GM21825 (cell line): ENCODE measurements at regions not wholly inside any gene's neighbourhood (a gene's known extent, or its start where the extent isn't known, plus 50 kb on each side); places are given as distances from the start of the nearest gene placed in this dataset.

Source experiments
- ATAC-seq: cut with Tn5 transposase; IDR thresholded peaks from one replicate; pipeline ENCODE4 v1.9.1; 2021; ENCODE audit warnings: mild to moderate bottlenecking, moderate library complexity; ENCODE audit not compliant: unreplicated experiment

DNA sequence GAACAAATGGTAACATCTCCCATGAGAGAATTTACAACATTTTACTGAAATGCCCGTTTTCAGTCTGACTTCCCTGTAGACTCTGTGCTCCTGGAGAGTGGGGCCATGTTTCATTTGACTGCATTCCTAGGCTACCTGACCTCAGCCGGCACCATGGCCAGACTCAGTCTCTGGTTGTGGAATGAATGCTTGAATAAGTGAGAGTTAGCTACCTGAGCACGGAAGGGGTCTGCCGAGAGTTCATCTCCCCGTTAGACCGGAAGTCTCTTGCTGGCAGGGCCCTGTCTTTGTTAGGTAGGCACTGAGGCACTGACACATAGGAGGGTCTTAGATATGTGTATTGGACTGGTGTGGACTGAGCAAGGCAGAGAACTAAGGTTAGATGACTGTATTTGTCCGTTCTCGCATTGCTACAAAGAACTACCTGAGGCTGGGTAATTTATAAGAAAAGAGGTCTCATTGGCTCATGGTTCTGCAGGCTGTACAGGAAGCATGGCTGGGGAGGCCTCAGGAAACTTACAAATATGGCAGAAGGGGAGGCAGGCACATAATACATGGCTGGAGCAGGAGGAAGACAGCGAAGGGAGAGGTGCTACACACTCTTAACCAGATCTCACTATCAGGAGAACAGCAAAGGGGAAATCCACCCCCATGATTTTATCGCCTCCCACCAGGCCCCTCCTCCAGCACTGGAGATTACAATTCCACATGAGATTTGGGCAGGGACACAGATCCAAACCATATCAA, 271.2 kb downstream of the GLI2 start:
- ATAC-seq = no peak

DNA sequence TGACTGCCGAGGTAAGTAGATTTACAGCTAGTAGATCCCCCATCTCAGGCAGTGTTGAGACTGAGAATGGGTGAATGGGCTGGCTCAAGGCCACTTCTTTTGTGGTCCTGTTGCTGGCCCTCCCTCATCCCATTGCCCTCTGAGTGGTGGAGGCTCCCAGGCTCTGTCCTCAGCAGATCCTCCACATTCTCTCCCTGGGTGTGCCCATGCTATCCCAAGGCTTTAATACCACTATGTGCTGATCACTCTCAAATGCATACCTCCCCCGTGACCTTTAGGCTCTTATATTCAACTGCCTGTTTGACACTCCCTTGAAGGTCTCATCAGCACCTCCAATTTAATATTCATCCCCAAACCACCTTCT, 271.8 kb downstream of the GLI2 start:
- ATAC-seq = no peak

DNA sequence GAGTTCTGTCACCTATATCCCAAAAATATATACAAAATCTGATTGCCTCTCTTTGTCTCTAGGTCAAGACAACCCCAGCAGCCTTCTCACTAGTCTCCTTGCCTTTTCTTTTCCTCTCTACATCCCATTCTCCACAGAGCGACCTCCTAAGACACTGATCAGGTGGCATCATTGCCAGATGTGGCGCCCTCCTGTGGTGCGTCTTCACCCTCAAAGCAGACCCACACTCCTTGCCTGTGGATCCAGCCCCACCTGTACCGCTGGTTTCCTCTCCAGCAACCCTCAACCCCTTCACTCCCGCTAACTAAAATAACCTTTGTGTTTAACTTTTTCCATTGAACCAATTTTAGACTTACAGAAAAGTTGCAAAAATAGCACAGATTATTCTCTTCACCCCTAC, 273.3 kb downstream of the GLI2 start:
- no peak for ATAC-seq

DNA sequence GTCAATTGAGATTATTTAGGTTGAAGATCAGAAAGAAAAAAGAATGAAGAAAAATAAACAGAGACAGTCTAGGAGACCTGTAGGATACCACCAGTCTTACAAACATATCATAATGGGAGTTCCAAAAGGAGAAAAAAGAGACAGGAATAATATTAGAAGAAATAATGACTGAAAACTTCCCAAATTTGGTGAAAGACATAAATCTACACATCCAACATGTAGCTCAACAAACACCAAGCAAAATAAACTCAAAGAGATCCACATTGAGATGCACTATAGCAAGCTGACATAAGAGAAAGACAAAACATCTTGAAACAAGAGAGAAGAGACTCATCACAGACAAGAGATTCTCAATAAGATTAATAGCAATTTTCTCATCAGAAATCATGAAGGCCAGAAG, 274.0 kb downstream of the TFCP2L1 start:
- ATAC-seq = no peak

DNA sequence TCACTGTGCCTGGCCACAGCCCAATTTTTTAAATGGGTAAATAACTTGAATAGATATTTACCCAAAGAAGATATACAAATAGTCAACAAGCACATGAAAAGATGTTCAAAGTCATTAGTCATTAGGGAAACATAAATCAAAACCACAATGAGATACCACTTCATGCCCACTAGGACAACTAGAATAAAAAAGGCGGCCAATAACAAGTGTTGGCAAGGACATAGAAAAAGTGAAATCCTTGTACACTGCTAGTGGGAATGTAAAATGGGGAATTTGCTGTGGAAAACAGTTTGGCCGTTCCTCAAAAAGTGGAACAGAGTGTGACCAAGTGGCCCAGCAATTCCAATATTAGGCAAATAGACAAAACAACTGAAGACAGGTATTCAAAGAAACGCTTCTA, 270.1 kb downstream of the TFCP2L1 start:
- no peak for ATAC-seq

DNA sequence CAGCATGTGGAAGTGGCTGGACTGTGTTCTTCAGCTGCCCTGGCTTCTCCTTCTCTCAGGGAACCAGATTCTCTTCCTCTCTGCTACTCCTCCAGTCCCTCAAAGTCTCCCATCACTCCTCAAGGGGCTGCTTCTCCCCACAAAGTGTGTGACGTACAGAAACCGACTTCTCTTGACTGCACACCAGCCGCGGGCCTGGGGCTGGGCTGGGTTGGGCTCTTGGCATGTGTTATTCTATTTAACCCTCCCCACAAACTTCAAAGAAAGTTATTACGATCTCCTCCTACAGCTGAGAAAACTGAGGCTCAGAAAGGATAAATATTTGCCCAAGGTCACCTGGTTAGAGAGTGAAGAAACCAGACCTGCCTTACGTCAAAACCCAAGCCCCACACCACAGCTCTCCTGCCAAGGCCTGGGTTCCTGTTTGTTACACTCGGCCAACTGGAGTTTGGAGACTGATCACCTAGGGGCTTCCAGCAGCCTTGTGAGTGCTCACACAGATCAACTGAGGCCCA, 269.0 kb downstream of the TFCP2L1 start:
- ATAC-seq = no peak

DNA sequence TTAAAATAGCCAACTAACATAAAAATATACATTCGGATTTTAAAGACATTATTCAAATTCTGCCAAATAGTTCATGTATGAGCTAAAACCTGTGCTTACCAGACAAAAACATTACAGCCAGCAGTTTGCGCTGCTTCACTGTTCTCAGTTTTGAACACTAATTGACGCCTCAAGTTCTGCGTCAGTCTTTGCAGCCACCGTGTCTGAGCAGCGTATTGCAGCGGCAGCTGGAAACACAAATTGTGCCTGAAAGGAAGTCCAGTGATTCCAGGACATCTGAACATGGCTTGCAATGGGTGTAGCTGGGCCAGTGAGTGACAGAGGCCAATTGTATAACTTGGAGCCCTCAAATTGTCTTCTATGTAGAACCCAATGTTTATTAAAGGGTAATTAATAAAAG, 267.6 kb downstream of the TFCP2L1 start:
- ATAC-seq = no peak

DNA sequence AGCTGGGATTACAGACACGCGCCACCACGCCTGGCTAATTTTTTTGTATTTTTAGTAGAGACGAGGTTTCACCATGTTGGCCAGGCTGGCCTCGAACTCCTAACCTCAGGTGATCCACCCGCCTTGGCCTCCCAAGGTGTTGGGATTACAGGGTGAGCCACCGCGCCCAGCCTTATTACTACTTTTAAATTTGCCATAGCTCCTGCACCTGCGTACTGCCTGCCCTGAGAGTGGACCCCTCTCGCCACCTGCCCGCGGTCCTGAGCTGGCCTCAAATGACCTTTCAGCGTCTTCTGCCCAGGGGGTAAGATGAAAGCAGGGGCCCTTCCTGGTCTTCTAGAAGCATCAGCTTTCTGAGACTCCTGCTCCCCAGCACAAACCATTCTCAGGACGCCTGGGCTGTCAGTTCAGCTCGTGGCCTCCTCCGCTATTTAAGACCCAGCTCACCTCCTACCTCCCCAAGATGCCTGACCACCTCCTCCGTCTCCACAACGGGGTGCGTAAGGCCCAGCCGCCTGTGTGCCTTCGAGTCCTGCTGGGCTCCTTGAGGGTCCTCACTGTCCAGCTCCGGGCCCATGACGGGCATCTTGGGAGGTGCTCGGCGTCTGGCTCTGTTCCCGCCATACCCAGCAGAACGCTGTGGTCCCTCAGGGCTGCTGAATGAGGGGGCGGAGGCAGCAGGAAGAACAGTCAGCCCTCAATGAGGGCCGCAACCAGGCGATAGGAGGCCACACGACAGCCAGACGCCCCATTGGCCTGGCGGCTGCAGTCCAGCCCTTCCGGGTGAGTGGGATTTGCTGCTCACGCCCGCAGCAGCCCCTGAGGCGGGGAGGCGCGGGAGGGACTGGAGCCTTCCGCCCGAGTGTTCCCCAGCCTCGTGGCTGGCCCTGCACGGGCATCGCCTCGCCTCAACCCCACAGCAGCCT, 266.6 kb downstream of the TFCP2L1 start:
- ATAC-seq = no peak

DNA sequence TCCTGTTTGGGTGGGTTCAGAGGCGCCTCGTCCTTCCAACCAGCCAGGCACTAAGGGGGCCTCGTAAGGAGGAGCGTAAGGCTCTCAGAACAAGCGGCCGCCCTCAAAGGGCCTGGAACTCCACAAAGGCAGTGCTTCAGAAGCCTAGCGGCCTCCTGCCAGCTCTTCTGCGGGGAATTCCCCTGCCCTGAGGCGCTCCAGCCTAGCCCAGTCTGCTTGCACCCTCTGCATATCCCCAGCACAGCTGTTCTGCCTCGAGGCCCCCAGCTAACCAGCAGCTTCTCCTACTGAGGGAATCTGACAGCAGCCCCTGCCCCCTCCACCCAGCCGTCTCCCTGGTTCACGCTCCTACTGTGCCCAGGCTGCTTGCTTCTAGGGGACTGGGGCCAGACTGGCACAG, 265.9 kb downstream of the TFCP2L1 start:
- no peak for ATAC-seq

DNA sequence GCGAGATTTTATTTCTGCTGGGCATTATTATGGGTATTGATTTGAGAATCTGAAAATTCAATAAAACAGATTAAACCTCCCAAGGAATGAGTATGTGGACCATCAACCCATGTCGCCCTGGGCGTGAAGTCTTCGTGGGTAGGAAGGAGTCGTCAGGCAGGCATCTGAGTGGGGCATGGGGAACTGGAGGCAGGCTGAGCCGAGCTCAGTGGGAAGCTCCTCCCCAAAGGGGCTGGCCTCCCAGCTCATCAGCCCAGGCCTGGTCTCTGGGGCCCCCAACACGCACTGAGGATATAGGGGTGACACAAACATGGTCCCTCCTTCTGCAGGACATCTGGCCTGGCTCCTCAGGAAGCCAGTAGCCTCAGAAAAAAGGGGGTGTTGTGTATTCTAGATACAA, 265.2 kb downstream of the TFCP2L1 start:
- no peak for ATAC-seq

DNA sequence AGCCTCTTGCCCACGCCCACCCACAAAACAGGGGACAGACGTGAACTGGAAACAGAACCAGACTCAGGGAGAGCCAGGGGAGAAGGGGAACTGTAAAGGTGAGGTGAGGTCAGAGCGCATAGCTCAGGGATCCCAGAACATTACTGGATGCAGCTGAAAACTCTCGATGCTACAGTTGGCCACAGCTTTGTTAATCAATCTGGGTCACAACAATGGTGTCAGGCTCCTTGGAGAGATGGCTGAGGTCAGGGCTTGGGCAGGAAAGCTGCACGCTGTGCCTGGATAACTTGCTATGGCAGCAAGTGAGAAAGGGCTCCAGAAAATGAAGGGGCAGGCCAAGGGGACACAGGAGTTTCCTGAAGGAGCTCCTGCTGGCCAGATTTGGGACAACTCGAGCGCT, 263.3 kb downstream of the TFCP2L1 start:
- no peak for ATAC-seq

DNA sequence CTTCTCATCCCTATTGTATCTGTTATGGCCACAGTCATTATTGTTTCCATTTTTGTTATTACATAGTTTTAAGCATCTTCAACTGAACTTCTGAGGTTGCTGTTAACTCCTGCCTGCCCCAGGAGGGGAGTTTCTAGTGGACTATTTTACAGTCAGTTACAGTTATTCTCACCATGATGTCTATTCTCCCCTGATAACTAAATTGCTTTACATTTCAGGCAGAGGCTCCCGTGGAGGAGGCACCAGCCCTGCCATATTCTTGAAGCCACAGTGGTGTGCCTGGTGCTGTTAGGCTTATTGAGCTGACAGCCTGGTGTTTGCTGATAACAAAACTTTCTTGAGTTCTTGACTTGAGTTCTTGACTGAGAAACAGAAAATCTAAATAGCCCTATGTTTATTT, 256.4 kb downstream of the TFCP2L1 start:
- no peak for ATAC-seq

DNA sequence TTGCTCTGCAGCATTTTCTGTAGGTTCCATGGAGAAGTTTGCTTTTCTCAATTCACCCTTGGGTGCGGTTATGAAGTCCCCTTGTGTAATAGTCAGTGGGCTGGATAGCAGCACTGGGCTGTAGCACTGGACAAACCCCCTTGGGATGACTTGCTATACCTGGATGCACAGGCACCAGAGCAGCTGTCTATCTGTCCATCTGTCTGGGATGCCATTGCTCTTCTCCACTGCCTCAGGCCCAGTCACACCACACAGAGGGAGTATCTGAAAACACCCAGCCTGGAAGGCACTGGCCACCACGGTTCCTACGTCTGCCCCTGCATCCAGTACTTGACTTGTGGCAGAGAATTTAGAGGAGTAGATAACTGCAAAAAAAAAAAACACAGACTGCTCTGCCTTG, 254.5 kb downstream of the TFCP2L1 start:
- ATAC-seq = no peak

DNA sequence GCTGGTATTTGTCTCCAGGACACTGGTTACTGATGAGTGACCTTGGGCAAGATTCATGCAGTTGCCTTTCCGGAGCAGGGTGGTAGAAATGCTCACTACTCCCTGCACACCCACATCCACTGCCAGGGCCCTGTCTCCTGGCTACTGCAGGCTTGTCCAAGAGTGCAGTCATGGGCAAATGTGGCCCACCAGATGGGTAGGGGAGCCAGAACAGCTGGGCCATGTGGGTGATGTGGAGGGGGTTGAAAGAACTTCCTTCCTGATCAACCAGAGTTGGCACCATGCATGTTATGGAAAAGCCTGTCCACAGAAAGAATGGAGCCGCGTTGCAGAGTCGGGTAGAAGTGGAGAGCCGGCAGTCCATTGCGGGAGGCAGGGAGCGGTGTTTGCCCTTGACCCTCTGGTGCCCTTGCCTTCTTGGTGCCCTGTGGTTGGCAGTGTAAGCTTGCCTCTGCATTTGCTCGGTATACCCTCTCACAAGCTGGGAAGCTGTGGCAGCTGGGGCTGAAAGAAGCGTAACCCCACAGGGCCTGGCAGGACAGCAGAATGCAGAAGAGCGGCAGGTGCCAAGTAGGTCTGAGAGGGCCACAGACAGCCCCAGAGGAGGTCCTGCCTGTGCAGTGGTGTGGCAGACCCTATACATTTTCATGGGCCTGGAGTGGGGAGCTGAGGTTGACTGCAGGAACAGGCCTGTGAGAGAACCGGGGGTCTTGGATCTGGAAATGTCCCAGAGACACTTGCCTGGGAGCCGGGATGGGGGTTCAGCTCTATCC, 253.2 kb downstream of the TFCP2L1 start:
- no peak for ATAC-seq

DNA sequence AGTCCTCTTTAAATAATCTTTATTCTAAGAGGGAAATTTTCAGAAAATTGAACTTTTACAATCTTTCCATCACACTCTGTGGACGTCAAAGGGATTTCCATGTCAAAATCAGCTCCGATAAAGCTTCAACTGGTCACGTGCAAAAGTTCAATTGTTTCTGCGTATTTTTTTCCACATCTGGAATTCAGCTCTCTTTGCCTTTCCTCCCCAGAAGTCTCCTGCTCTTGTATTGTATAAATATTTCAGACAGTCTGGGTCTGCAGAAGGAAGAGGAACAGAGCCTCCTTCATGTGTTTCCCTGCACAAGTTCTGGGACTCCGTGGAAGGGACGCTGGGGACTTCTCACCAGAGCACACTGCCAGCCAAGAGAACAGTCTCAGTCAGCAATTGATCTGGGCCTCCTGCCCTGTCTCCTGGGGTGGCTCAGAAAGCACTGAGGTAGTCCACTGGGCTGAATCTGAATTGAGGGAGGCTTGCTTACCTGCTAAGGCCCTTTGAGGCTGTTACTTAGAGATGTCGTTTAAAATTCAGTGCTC, 251.5 kb downstream of the TFCP2L1 start:
- ATAC-seq = no peak

DNA sequence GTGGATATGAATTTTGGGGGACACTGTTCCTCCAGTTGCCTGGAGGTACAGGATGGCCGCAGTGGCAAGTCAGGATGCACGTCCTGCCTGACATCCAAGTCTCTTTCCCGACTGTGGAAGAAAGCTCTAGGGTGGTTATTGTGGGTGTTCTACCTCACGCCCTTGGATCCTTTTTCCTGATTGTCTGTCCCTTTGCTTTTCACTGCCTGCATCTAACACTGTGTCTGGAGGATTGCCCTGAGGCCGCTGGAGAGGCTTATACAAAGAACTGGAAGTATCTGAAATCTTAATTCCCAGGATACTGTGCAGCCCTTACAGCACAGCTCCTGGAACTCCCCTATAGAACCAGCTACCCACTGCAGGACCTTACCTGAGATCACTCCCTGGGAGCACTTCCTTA, 250.5 kb downstream of the TFCP2L1 start:
- no peak for ATAC-seq

DNA sequence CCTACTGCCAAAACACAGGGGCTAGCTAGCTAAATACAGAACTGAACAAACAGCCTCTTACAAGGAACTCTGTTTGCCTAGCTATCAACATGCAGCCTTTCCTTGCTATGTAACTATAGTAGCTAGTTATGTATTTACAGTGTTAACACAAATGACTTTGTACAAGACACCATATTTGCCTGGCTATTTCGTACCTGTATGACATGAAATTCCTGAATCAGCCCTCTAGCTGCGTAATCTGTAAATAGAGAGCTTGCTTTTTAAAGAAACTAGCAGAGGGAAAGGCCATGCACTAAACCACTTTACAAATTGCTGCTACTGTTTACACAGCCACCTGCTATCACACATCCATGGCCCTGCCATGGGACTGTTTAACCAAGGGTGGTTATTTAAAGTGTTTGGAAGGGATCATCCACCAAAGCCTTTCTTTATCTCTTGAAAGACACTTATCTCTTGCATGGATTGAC, 248.7 kb downstream of the TFCP2L1 start:
- no peak for ATAC-seq

DNA sequence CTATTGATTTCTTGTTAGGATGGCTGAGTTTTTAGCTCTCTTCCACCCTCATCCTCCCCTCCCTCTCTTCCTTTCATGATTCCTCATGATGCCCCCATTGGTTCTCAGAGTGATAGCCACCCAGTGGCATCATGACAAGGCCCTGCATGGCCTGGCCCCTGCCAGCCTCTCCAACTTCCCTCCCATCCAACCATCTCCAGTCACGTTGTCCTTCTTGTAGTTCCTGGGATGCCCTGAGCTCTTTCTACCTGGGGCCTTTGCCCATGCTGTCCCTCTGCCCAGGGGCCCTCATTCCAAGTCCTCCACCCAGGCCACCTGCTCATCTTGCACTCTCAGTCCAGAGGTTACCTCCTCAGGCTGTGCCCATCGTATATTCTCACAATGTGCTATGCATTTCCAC, 247.5 kb downstream of the TFCP2L1 start:
- no peak for ATAC-seq

DNA sequence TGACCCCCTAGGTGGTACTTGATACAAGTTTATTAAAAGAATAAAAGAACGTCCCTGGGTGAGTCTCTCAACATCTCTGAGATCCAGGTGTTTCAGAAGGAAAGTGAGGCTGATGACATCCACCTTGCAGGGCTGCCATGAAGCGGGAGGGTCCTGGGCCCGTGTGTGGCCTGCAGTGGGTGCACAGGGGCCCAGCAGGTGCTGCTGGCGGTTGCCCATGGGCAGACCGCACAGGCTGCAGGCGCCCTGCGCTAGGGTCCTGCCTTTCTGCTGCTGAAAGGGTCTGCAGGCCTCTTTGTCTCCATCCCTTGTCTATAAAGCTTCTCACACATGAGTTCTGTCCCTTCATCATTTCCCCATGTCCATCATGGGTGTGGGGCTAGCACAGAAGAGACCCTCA, 247.0 kb downstream of the TFCP2L1 start:
- ATAC-seq = no peak

DNA sequence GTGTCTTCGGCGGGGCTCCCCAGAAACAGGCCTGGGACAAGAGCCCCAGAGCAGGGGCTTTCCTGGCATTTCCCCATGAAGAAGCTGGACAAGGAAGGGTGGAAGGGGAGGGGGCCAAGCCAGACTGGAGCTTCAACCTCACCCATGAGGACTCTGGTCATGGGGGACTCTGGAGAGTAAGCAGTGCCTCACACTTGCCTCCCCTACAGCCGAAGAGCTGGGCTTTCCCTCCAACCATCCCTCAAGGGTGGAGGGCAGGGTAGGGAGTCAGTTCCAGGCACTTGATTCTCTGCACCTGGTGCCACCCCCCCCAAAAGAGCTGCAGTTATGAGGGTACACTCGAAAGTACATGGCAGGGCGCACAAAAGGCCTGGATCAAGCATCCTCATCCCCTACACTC, 246.6 kb downstream of the TFCP2L1 start:
- ATAC-seq = no peak
